Lower leg skin (tissue), 3 donors: ENCODE measurements at regions not wholly inside any gene's neighbourhood (a gene's known extent, or its start where the extent isn't known, plus 50 kb on each side); places are given as distances from the start of the nearest gene placed in this dataset.

Experiments used
- CTCF ChIP-seq, 3 donors: fragments of 450-650 bp; IDR thresholded peaks; one replicate each; pipeline ENCODE4 v1.5.1; 2016; ENCODE audit warnings: antibody characterized with exemption in 3 of 3, mild to moderate bottlenecking in 3 of 3, moderate library complexity in 2 of 3
- POLR2A ChIP-seq, 2 donors: fragments of 450-650 bp; IDR thresholded peaks; one replicate each; pipeline ENCODE4 v1.6.1; 2016 to 2017; ENCODE audit warnings: antibody characterized with exemption in 2 of 2, mild to moderate bottlenecking in 1 of 2, moderate library complexity in 1 of 2

DNA sequence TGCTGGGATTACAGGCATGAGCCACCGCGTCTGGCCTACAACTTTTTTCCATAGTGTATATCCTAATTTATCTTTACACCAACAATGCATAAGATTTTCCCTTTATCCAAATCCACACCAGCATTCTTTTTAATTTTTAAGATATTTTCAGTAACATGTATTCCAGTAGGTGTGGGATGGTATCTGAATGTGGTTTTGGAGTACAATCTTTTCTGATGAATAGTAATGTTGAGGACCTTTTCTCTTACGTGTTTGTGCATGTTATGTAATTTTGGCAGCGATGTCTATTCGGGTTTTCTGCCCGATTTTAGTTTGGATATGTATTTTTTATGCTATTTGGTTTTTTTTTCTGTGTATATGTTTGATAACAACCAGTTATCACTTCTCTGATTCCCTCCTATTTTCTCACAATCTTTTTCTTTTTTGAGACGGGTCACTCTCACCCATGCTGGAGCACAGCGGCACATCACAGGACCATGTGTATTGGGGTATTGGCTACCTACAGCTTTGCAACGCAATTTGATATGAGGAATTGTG lies 114.6 kb upstream of the GRK3 start:
- TF ChIP-seq CTCF (IDR thresholded peaks at IDR 0.05) (no peak), POLR2A (IDR thresholded peaks at IDR 0.05) (no peak)
